IMR-90 (cell line): ENCODE measurements at regions not wholly inside any gene's neighbourhood (a gene's known extent, or its start where the extent isn't known, plus 50 kb on each side); places are given as distances from the start of the nearest gene placed in this dataset.

Experiments
- ATAC-seq: fragments of 200-7000 bp; cut with Tn5 transposase; 2 replicates; pipeline ENCODE4 v1.9.1; 2020; ENCODE audit warnings: low read depth, mild to moderate bottlenecking, moderate library complexity
- BruUV-seq: library from RNA; stranded (reverse); fragments of 400-500 nt; replicated peaks from 2 replicates; lab custom pipeline; 2021; lab: Mats Ljungman, UMichigan
- CTCF ChIA-PET: fragments of 300-600 bp; formaldehyde crosslinking; extraction: SDS; loops from one replicate; lab custom pipeline; 2021; ENCODE audit warnings: antibody characterized with exemption; lab: Yijun Ruan, JAX
- POLR2A ChIA-PET: fragments of 300-600 bp; sonication (Branson Sonifier 250); formaldehyde crosslinking; loops from one replicate; lab custom pipeline; 2022; ENCODE audit warnings: antibody characterized with exemption; ENCODE audit not compliant: unreplicated experiment; lab: Charles Lee
- DNase-seq: peaks from one replicate; pipeline ENCODE4 v3.0.0; 2013
- H2AFZ ChIP-seq: replicated peaks from 2 replicates; pipeline ENCODE3; 2013; ENCODE audit warnings: low read length, mild to moderate bottlenecking; ENCODE audit not compliant: poor library complexity
- H2AK5ac ChIP-seq: 2 replicates; pipeline ENCODE4 v1.6.1; 2013; ENCODE audit warnings: low read depth, low read length, inconsistent platforms
- H2AK9ac ChIP-seq: replicated peaks from 2 replicates; pipeline ENCODE3; 2013; ENCODE audit warnings: mild to moderate bottlenecking, low read depth, low read length, moderate library complexity; ENCODE audit not compliant: poor library complexity
- H2BK120ac ChIP-seq: 2 replicates; pipeline ENCODE4 v1.6.1; 2013; ENCODE audit warnings: low read depth, low read length, inconsistent platforms
- H2BK15ac ChIP-seq: 3 replicates; pipeline ENCODE4 v1.6.1; 2013; ENCODE audit warnings: low read depth, low read length, inconsistent platforms
- H2BK20ac ChIP-seq: 2 replicates; pipeline ENCODE4 v1.6.1; 2013; ENCODE audit warnings: low read depth, mild to moderate bottlenecking, inconsistent platforms, low read length, moderate library complexity
- H2BK5ac ChIP-seq: 2 replicates; pipeline ENCODE4 v1.6.1; 2013; ENCODE audit warnings: mild to moderate bottlenecking, low read depth, low read length, inconsistent platforms; ENCODE audit not compliant: poor library complexity, severe bottlenecking
- H3K14ac ChIP-seq: replicated peaks from 2 replicates; pipeline ENCODE4 v1.6.1; 2013; ENCODE audit warnings: low read depth, low read length, inconsistent platforms
- H3K18ac ChIP-seq: 2 replicates; pipeline ENCODE4 v1.6.1; 2013; ENCODE audit warnings: low read depth, low read length, control low read depth
- H3K23ac ChIP-seq: 2 replicates; pipeline ENCODE4 v1.6.1; 2013; ENCODE audit warnings: low read depth, low read length, inconsistent platforms
- H3K27ac ChIP-seq: 2 replicates; pipeline ENCODE4 v1.5.1; 2013; ENCODE audit warnings: mild to moderate bottlenecking, control low read depth, low read length; ENCODE audit not compliant: insufficient read depth
- H3K27me3 ChIP-seq: 2 replicates; pipeline ENCODE4 v1.6.1; 2013; ENCODE audit warnings: low read length; ENCODE audit not compliant: control insufficient read depth, insufficient read depth
- H3K36me3 ChIP-seq: 2 replicates; pipeline ENCODE4 v1.6.1; 2013; ENCODE audit warnings: low read length, mixed read lengths; ENCODE audit not compliant: control insufficient read depth, insufficient read depth
- H3K4ac ChIP-seq: 2 replicates; pipeline ENCODE4 v1.6.1; 2013; ENCODE audit warnings: low read depth, low read length, inconsistent platforms
- H3K4me1 ChIP-seq: 2 replicates; pipeline ENCODE4 v1.6.1; 2013; ENCODE audit warnings: low read length, mixed read lengths; ENCODE audit not compliant: control insufficient read depth, insufficient read depth
- H3K4me2 ChIP-seq: 2 replicates; pipeline ENCODE4 v1.6.1; 2013; ENCODE audit warnings: low read depth, mild to moderate bottlenecking, control low read depth, low read length, moderate library complexity
- H3K4me3 ChIP-seq: 2 replicates; pipeline ENCODE4 v1.5.1; 2013; ENCODE audit warnings: low read depth, mild to moderate bottlenecking, control low read depth, low read length, moderate library complexity; ENCODE audit not compliant: insufficient read depth
- H3K56ac ChIP-seq: 2 replicates; pipeline ENCODE4 v1.6.1; 2013; ENCODE audit warnings: low read length, inconsistent platforms; ENCODE audit not compliant: insufficient read depth; ENCODE audit errors: extremely low read depth
- H3K79me1 ChIP-seq, 2 experiments: 2 replicates each; pipeline ENCODE4 v1.6.1; 2013; ENCODE audit warnings: low read length in 2 of 2, inconsistent platforms in 1 of 2, low read depth in 1 of 2
- H3K9ac ChIP-seq: 2 replicates; pipeline ENCODE4 v1.6.1; 2013; ENCODE audit warnings: low read depth, low read length, control low read depth
- H3K9me1 ChIP-seq: 2 replicates; pipeline ENCODE4 v1.6.1; 2013; ENCODE audit warnings: low read length, inconsistent platforms; ENCODE audit not compliant: insufficient read depth
- H3K9me3 ChIP-seq: 2 replicates; pipeline ENCODE4 v1.6.1; 2013; ENCODE audit warnings: low read length; ENCODE audit not compliant: control insufficient read depth, insufficient read depth
- H4K20me1 ChIP-seq: 2 replicates; pipeline ENCODE4 v1.6.1; 2013; ENCODE audit warnings: low read length, inconsistent platforms; ENCODE audit not compliant: insufficient read depth
- H4K5ac ChIP-seq: 2 replicates; pipeline ENCODE4 v1.6.1; 2013; ENCODE audit warnings: mild to moderate bottlenecking, low read depth, low read length, control low read depth
- H4K8ac ChIP-seq, 2 experiments: 2 replicates each; pipeline ENCODE4 v1.6.1; 2013; ENCODE audit warnings: low read depth in 2 of 2, low read length in 2 of 2, control low read depth in 1 of 2, inconsistent platforms in 1 of 2
- H4K91ac ChIP-seq: 2 replicates; pipeline ENCODE4 v1.6.1; 2013; ENCODE audit warnings: low read depth, low read length, inconsistent platforms; ENCODE audit not compliant: insufficient read depth
- BHLHE40 ChIP-seq: fragments of 150-350 bp; IDR thresholded peaks from 2 replicates; pipeline ENCODE4 v1.6.1; 2016; ENCODE audit warnings: mild to moderate bottlenecking, low read depth, low read length
- CEBPB ChIP-seq: IDR thresholded peaks from 2 replicates; pipeline ENCODE4 v1.6.1; 2012; ENCODE audit warnings: low read depth, low read length, improper control_type of control experiment
- MAFK ChIP-seq: IDR thresholded peaks from 2 replicates; pipeline ENCODE4 v1.6.1; 2012; ENCODE audit warnings: low read depth, low read length, improper control_type of control experiment
- MXI1 ChIP-seq: IDR thresholded peaks from 2 replicates; pipeline ENCODE4 v1.6.1; 2012; ENCODE audit warnings: low read depth, mild to moderate bottlenecking, low read length, moderate library complexity, borderline replicate concordance
- NFE2L2 ChIP-seq: fragments of 150-350 bp; IDR thresholded peaks from 2 replicates; pipeline ENCODE4 v1.6.1; 2016; ENCODE audit warnings: low read depth, mild to moderate bottlenecking, low read length
- RAD21 ChIP-seq: IDR thresholded peaks from 2 replicates; pipeline ENCODE4 v1.6.1; 2012; ENCODE audit warnings: low read length, improper control_type of control experiment
- RCOR1 ChIP-seq: IDR thresholded peaks from 2 replicates; pipeline ENCODE4 v1.6.1; 2012; ENCODE audit warnings: mild to moderate bottlenecking, low read length, improper control_type of control experiment; ENCODE audit not compliant: insufficient replicate concordance
- RFX5 ChIP-seq: IDR thresholded peaks from 2 replicates; pipeline ENCODE4 v1.8.0; 2012; ENCODE audit warnings: low read depth, mild to moderate bottlenecking, low read length, moderate library complexity
- WGBS, 2 experiments: methylation state at CpG; one replicate each; pipeline versions ENCODE4 v1.1.5 to v1.1.7; 2013; ENCODE audit warnings: missing lambda C conversion rate in 2 of 2; ENCODE audit not compliant: insufficient read length in 1 of 2; ENCODE audit errors: extremely low coverage in 2 of 2; 5-methylcytosine and 5-hydroxymethylcytosine counted together
- dilution Hi-C: fragments of 300-500 bp; cut with HindIII; formaldehyde crosslinking; loops from one replicate; pipeline ENCODE4 v1.14.3; 2018; ENCODE audit warnings: low sequenced_read_pairs; ENCODE audit not compliant: unreplicated experiment
- in situ Hi-C: fragments of 300-500 bp; cut with MboI; formaldehyde crosslinking; loops from 3 replicates; pipeline ENCODE4 v1.14.3; 2019; ENCODE audit warnings: low sequenced_read_pairs, inconsistent platforms, mixed read lengths
- intact Hi-C: fragments of 100-400 bp; cut with micrococcal nuclease; formaldehyde crosslinking; loops from 2 replicates; pipeline ENCODE4 v1.10.0; 2022
- TF ChIP-seq, protein P1 (sequence below): fragments of 150-350 bp; IDR thresholded peaks from 2 replicates; pipeline ENCODE4 v1.6.1; 2017; ENCODE audit warnings: mild to moderate bottlenecking, antibody characterized with exemption, low read length, low read depth
- TF ChIP-seq, protein P2 (sequence below): conservative IDR thresholded peaks from 2 replicates; pipeline ENCODE4 v1.5.1; 2012; ENCODE audit warnings: mild to moderate bottlenecking, low read depth, low read length, improper control_type of control experiment

DNA sequence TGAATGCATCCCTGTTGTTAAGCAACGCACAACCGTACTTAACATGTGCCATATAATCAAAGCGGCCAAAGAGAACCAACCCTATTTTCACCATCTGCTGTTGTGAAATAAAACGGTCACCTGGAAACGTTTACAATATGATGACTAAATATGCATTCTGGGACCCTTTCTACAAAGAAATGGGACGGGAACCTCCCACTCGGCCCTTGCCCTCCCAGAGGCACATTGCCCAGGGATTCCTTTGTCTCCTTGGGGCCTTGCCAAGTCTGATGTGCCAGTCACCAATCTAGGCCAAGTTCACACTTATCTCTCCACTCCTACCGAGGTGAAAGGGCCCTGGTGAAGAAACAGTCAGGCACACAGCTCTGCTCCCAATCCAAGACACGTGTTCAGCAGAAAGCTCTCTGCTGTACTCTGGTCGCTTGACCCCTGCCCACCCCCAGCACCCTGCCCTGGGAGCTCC lies 427.4 kb upstream of the JARID2 start:
- Histone ChIP-seq H4K91ac (no peak overlapping the region), H3K4me2 (no peak overlapping the region), H2BK5ac (no peak overlapping the region), H3K9ac (no peak overlapping the region), H2AK5ac (no peak overlapping the region), H4K5ac (no peak overlapping the region), H3K56ac (no peak overlapping the region), H3K23ac (no peak overlapping the region), H3K18ac (no peak overlapping the region), H2BK120ac (no peak overlapping the region), H4K20me1 (no peaks in the 10 kb centered on the region), H3K9me1 (0 out of 2 replicates have a peak, but pooled peaks cover 9% of the 10 kb centered on the region), H3K36me3 (no peaks in the 10 kb centered on the region), H3K4me1 (peaks cover 4% of the 10 kb centered on the region; the same call in 1 of the 2 replicates), H3K9me3 (no peaks in the 10 kb centered on the region), H3K79me1 (no peaks in the 10 kb centered on the region), H2BK20ac (no peak overlapping the region), H2BK15ac (no peak overlapping the region), H2AK9ac (no peak overlapping the region), H3K4me3 (no peak overlapping the region), H3K4ac (no peak overlapping the region), H2AFZ (no peak overlapping the region), H3K14ac (no peak overlapping the region), H3K27ac (no peak overlapping the region), H3K27me3 (no peaks in the 10 kb centered on the region), H4K8ac (no peak overlapping the region)
- no TSS peak for BruUV-seq
- dilution Hi-C loops = no loop called here
- 68% methylated on average over 7 of the region's 10 CpGs; no CpG with 5 or more reads in 1 of the 2 experiments for WGBS, 2 experiments
- in situ Hi-C loops = no loop called here
- ChIA-PET POLR2A (no interaction called here), CTCF (no interaction called here)
- intact Hi-C loops = no loop called here
- DNase-seq = no peak
- TF ChIP-seq NFE2L2 = no peak
- no peak for TF ChIP-seq RAD21
- no peak for TF ChIP-seq MAFK
- TF ChIP-seq, protein P1, sequence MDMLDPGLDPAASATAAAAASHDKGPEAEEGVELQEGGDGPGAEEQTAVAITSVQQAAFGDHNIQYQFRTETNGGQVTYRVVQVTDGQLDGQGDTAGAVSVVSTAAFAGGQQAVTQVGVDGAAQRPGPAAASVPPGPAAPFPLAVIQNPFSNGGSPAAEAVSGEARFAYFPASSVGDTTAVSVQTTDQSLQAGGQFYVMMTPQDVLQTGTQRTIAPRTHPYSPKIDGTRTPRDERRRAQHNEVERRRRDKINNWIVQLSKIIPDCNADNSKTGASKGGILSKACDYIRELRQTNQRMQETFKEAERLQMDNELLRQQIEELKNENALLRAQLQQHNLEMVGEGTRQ = no peak
- TF ChIP-seq CEBPB = no peak
- no peak for TF ChIP-seq RCOR1
- TF ChIP-seq, protein P2, sequence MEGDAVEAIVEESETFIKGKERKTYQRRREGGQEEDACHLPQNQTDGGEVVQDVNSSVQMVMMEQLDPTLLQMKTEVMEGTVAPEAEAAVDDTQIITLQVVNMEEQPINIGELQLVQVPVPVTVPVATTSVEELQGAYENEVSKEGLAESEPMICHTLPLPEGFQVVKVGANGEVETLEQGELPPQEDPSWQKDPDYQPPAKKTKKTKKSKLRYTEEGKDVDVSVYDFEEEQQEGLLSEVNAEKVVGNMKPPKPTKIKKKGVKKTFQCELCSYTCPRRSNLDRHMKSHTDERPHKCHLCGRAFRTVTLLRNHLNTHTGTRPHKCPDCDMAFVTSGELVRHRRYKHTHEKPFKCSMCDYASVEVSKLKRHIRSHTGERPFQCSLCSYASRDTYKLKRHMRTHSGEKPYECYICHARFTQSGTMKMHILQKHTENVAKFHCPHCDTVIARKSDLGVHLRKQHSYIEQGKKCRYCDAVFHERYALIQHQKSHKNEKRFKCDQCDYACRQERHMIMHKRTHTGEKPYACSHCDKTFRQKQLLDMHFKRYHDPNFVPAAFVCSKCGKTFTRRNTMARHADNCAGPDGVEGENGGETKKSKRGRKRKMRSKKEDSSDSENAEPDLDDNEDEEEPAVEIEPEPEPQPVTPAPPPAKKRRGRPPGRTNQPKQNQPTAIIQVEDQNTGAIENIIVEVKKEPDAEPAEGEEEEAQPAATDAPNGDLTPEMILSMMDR = no peak
- no peak for TF ChIP-seq BHLHE40
- no peak for TF ChIP-seq MXI1
- no peak for TF ChIP-seq RFX5
- no peak for ATAC-seq
